ENCODE measurements at regions not wholly inside any gene's neighbourhood (a gene's known extent, or its start where the extent isn't known, plus 50 kb on each side); places are given as distances from the start of the nearest gene placed in this dataset.

DNA sequence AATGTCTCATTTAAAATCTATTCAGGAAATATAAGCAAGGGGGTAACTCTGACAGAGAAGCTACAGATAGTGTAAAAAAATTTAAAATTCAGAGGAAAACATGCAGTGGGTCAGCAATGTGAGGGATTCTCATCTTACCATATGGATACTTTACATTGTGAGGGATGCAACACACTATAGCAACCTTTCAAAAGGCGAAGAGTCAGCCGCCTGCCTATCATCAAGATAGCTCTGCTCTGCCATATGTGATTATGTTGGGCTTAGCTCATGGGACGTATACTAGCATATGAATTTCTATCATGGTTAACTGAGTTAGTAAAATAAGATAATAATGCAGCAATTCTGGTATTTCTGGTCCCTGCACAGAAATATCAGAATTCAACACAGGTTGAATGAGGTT, 130.9 kb downstream of the MAP3K7 start:
- no peak overlapping the region for H3K4me3 ChIP-seq (ENCODE audit: low read depth, low read length)
- TF ChIP-seq, protein P1, sequence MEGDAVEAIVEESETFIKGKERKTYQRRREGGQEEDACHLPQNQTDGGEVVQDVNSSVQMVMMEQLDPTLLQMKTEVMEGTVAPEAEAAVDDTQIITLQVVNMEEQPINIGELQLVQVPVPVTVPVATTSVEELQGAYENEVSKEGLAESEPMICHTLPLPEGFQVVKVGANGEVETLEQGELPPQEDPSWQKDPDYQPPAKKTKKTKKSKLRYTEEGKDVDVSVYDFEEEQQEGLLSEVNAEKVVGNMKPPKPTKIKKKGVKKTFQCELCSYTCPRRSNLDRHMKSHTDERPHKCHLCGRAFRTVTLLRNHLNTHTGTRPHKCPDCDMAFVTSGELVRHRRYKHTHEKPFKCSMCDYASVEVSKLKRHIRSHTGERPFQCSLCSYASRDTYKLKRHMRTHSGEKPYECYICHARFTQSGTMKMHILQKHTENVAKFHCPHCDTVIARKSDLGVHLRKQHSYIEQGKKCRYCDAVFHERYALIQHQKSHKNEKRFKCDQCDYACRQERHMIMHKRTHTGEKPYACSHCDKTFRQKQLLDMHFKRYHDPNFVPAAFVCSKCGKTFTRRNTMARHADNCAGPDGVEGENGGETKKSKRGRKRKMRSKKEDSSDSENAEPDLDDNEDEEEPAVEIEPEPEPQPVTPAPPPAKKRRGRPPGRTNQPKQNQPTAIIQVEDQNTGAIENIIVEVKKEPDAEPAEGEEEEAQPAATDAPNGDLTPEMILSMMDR (IDR thresholded peaks at IDR 0.05; ENCODE audit: borderline replicate concordance, insufficient read depth, low read depth, low read length), result no peak

DNA sequence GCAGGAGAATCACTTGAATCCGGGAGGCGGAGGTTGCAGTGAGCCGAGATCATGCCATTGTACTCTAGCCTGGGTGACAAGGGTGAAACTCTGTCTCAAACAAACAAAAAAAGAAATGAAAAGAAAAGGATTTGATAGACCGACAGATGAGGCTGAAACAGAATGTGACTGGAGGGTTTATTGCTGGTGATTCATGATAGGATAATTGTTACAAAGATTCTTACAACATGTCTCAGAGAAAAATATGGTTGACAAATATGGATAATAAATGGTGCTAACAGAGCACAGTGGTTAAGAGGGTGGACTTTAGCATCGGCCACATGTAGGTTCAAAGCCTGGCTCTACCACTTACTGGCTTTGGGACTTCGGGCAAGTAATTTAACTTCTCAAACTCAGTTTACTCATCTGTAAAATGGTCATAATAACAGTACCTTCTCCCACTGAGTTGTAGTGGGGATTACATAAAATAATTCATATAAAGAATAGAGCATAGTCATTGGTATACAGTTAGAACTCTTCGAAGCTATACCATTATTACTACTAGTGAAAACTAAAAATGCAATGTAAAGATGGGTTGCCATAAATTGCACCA, 131.9 kb downstream of the MAP3K7 start:
- no peak overlapping the region for H3K4me3 ChIP-seq (ENCODE audit: low read depth, low read length)
- TF ChIP-seq, protein P1 (IDR thresholded peaks at IDR 0.05; ENCODE audit: borderline replicate concordance, insufficient read depth, low read depth, low read length), result no peak

DNA sequence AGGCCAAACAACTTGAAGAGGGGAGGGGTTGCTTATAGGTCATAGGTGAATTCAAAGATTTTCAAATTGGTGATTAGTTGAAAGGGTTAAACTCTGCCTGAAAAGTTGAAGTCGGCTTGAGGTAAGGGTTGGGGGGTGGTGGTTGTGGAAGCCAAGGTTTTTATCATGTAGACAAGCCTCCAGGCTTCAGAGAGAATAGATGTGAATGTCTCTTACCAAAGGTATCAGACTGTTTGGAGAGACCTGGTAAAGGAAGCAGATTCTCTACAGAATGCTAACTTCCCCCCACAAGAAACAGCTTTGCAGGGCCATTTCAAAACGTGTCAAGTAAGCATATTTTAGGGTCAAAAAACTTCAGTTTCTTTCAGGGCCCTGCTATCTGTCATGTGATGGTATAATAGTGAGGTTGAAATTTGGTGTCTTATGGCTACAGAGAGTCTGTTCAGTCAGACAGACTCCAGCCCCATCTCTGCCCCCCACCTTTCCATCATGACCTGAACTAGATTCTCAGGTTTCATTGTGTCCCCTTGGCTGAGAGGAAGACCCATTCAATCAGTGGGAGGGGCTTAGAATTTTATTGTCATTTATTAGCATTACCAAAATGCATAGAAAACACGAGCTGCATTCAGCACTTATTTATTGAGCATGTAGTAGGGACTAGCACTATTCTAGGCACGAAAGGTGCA, 136.5 kb downstream of the MAP3K7 start:
- TF ChIP-seq, protein P1 (IDR thresholded peaks at IDR 0.05; ENCODE audit: borderline replicate concordance, insufficient read depth, low read depth, low read length), result no peak
- no peak overlapping the region for H3K4me3 ChIP-seq (ENCODE audit: low read depth, low read length)

DNA sequence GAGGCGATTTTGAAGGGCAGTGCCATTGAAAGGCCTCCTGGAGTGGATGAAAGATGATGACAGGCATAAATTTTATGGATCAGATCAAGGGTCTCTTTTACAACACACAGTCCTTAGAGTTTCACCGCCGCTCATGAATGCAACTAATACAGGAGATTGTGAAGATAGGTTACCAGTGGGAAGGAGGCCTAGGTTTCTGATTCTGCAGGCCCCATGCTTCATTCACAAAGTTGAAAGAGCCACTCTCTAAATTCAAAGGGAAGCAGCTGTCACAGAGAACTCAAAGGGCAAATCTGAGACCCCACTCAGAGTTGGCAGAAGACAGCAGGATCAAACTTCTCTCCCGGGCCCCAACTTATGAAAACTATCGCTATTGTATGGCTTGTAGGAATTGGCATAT, 137.6 kb downstream of the MAP3K7 start:
- TF ChIP-seq, protein P1 (IDR thresholded peaks at IDR 0.05; ENCODE audit: borderline replicate concordance, insufficient read depth, low read depth, low read length), result no peak

DNA sequence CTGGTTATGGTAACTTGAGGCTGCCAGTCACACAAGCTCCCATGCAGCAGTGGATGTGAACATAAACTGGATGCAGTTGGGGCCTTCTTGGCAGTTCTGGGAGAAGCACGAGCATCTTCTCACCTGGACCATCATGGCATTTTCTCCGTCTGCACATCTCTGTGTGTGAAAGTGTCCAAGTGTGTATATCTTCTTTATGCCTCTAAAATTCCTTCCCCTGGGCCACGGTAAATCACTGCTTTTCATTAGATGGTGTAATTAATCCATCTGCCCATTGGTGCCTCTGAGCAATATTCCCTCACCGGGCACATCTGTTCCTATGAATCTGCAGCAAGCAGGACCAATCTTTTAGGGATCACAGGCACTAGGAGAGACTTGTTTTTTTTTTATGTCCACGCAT, 138.0 kb downstream of the MAP3K7 start:
- TF ChIP-seq, protein P1 (IDR thresholded peaks at IDR 0.05; ENCODE audit: borderline replicate concordance, insufficient read depth, low read depth, low read length), result no peak

More for the DNA sequence above, 137.6 kb downstream of the MAP3K7 start:
- H3K4me3 ChIP-seq (ENCODE audit: low read depth, low read length), result no peak overlapping the region

DNA sequence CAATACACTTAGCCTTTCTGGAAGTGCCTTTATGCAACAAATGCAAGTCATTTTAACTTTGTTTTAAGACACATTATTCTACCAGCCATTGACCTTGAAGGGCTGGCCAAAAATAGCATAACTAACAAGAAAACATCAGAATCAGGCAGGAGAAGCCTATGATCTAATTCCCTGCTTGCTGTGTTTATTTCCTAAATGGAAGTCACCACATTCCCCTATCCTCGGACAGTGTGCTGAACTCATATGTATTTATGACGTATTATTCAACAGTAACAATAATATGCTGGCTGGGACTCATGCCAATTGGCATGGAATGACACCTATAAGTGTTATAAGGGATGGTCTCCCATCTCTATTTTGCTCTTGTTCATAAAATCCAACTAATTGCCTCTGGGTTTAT, 140.7 kb downstream of the MAP3K7 start:
- TF ChIP-seq, protein P1 (IDR thresholded peaks at IDR 0.05; ENCODE audit: borderline replicate concordance, insufficient read depth, low read depth, low read length), result no peak
- no peak overlapping the region for H3K4me3 ChIP-seq (ENCODE audit: low read depth, low read length)

More for the DNA sequence above, 138.0 kb downstream of the MAP3K7 start:
- no peak overlapping the region for H3K4me3 ChIP-seq (ENCODE audit: low read depth, low read length)

DNA sequence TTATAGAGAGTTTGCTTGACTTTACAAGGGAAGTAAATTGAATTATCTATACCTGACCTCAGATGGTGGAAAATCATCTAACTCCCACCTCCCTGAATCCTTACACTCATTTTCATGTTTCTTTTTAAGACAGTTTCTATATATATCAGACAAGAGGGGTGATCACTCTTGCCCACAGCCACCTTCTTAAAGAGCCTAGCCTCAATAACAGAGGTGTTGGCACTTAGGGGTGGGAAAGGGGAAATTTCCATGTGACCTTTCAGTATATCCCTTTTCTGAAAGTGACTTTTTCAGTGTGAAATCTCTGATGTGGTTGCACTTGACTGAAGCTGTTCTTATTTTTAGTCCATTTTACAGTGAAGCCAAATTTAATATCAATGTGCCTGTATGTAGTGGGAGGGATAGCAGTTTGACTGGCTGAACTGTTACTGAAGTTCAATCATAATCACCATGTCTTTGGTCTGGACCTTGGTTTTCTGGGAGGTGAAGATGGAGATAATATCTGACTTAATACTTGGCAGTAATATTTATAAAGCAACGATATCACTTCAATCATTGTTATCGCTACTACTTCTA, 141.3 kb downstream of the MAP3K7 start:
- TF ChIP-seq, protein P1 (IDR thresholded peaks at IDR 0.05; ENCODE audit: borderline replicate concordance, insufficient read depth, low read depth, low read length), result no peak
- no peak overlapping the region for H3K4me3 ChIP-seq (ENCODE audit: low read depth, low read length)
